Stimulated activated naive B cell treated with anti-CD40 and anti-IgM and Interleukin-4, amounts not matched to agents 10 μg/mL and 1 μg/mL and 100 μg/mL, for 72 hours (primary cell): ENCODE measurements at regions not wholly inside any gene's neighbourhood (a gene's known extent, or its start where the extent isn't known, plus 50 kb on each side); places are given as distances from the start of the nearest gene placed in this dataset.

ENCODE experiments used
- ATAC-seq, 2 donors: fragments of 150-1000 bp; cut with Tn5 transposase; replicated peaks; 2 replicates each; pipeline ENCODE4 v1.10.0; 2021; ENCODE audit warnings: moderate library complexity in 1 of 2
- DNase-seq: peaks from one replicate; pipeline ENCODE4 v3.0.0; 2021
- H3K27ac Mint-ChIP-seq: one replicate; pipeline ENCODE4 v1.8.0; 2022; ENCODE audit warnings: mild to moderate bottlenecking, mixed read lengths
- H3K27me3 Mint-ChIP-seq, 2 donors: one replicate each; pipeline ENCODE4 v1.8.0; 2022; ENCODE audit warnings: mixed read lengths in 2 of 2
- H3K36me3 Mint-ChIP-seq, 2 donors: one replicate each; pipeline ENCODE4 v1.8.0; 2022; ENCODE audit warnings: mixed read lengths in 2 of 2, mild to moderate bottlenecking in 1 of 2
- H3K4me1 Mint-ChIP-seq, 2 donors: one replicate each; pipeline ENCODE4 v1.8.0; 2022; ENCODE audit warnings: mixed read lengths in 2 of 2, mild to moderate bottlenecking in 1 of 2
- H3K4me3 Mint-ChIP-seq, 2 donors: one replicate each; pipeline ENCODE4 v1.8.0; 2022; ENCODE audit warnings: mild to moderate bottlenecking in 2 of 2, mixed read lengths in 2 of 2, moderate library complexity in 1 of 2
- H3K9me3 Mint-ChIP-seq, 2 donors: one replicate each; pipeline ENCODE4 v1.8.0; 2022; ENCODE audit warnings: mixed read lengths in 2 of 2, mild to moderate bottlenecking in 1 of 2

- H3K27ac Mint-ChIP-seq: no peak overlapping the region
- H3K27me3 Mint-ChIP-seq: no peaks in the 10 kb centered on the region
- DNase-seq: no peak
- H3K4me1 Mint-ChIP-seq: no peaks in the 10 kb centered on the region
- peaks cover 0 to 3% of the 10 kb centered on the region in 2 donors for H3K9me3 Mint-ChIP-seq
- no peaks in the 10 kb centered on the region for H3K36me3 Mint-ChIP-seq
- no peak for ATAC-seq
- H3K4me3 Mint-ChIP-seq: no peak overlapping the region
These were observed 258.8 kb downstream of the GLI2 start for GRCh38 chr2:120994301-120994995.

GRCh38 chr2:120995152-120995551 lies 259.5 kb downstream of the GLI2 start:
- Mint-ChIP-seq H3K4me3 (no peak overlapping the region), H3K4me1 (no peaks in the 10 kb centered on the region), H3K27ac (no peak overlapping the region), H3K9me3 (peaks cover 0 to 3% of the 10 kb centered on the region in 2 donors), H3K36me3 (no peaks in the 10 kb centered on the region), H3K27me3 (no peaks in the 10 kb centered on the region)
- DNase-seq (no peak), ATAC-seq (no peak)

GRCh38 chr2:120995656-120996190 lies 260.1 kb downstream of the GLI2 start:
- H3K4me1 Mint-ChIP-seq: no peaks in the 10 kb centered on the region
- no peak for ATAC-seq

GRCh38 chr2:120999377-121000097 lies 263.9 kb downstream of the GLI2 start:
- ATAC-seq (no peak), DNase-seq (no peak)
- no peak overlapping the region for H3K27ac Mint-ChIP-seq
- no peak overlapping the region for H3K4me3 Mint-ChIP-seq
- H3K27me3 Mint-ChIP-seq: no peaks in the 10 kb centered on the region
- H3K4me1 Mint-ChIP-seq: no peaks in the 10 kb centered on the region
- no peaks in the 10 kb centered on the region for H3K36me3 Mint-ChIP-seq
- peaks cover 0 to 3% of the 10 kb centered on the region in 2 donors for H3K9me3 Mint-ChIP-seq

More at GRCh38 chr2:120995656-120996190, 260.1 kb downstream of the GLI2 start:
- Mint-ChIP-seq H3K27ac (no peak overlapping the region), H3K9me3 (peaks cover 0 to 3% of the 10 kb centered on the region in 2 donors), H3K36me3 (no peaks in the 10 kb centered on the region), H3K4me3 (no peak overlapping the region), H3K27me3 (no peaks in the 10 kb centered on the region)
- DNase-seq: no peak

- Mint-ChIP-seq H3K27me3 (peaks cover 0 to 6% of the 10 kb centered on the region in 2 donors), H3K36me3 (no peaks in the 10 kb centered on the region), H3K4me3 (no peak overlapping the region), H3K4me1 (no peaks in the 10 kb centered on the region), H3K9me3 (peaks cover 0 to 3% of the 10 kb centered on the region in 2 donors), H3K27ac (no peak overlapping the region)
- no peak for DNase-seq
- ATAC-seq: no peak
These were observed 265.1 kb downstream of the GLI2 start for GRCh38 chr2:121000804-121001203.

GRCh38 chr2:121001641-121002040 lies 266.0 kb downstream of the GLI2 start:
- H3K36me3 Mint-ChIP-seq: no peaks in the 10 kb centered on the region
- peaks cover 0 to 6% of the 10 kb centered on the region in 2 donors for H3K27me3 Mint-ChIP-seq
- H3K9me3 Mint-ChIP-seq: peaks cover 0 to 3% of the 10 kb centered on the region in 2 donors
- no peak overlapping the region for H3K27ac Mint-ChIP-seq
- no peak overlapping the region for H3K4me3 Mint-ChIP-seq
- no peaks in the 10 kb centered on the region for H3K4me1 Mint-ChIP-seq
- DNase-seq (no peak), ATAC-seq (no peak)

- peaks cover 0 to 3% of the 10 kb centered on the region in 2 donors for H3K9me3 Mint-ChIP-seq
- H3K4me3 Mint-ChIP-seq: no peak overlapping the region
- H3K4me1 Mint-ChIP-seq: no peaks in the 10 kb centered on the region
- peaks cover 0 to 6% of the 10 kb centered on the region in 2 donors for H3K27me3 Mint-ChIP-seq
- no peaks in the 10 kb centered on the region for H3K36me3 Mint-ChIP-seq
- no peak for ATAC-seq
- DNase-seq: no peak
- no peak overlapping the region for H3K27ac Mint-ChIP-seq
These were observed 266.9 kb downstream of the GLI2 start for GRCh38 chr2:121002597-121002996.

- no peaks in the 10 kb centered on the region for H3K4me1 Mint-ChIP-seq
- ATAC-seq (no peak), DNase-seq (no peak)
- no peak overlapping the region for H3K4me3 Mint-ChIP-seq
- peaks cover 0 to 6% of the 10 kb centered on the region in 2 donors for H3K9me3 Mint-ChIP-seq
- H3K27ac Mint-ChIP-seq: no peak overlapping the region
- no peaks in the 10 kb centered on the region for H3K36me3 Mint-ChIP-seq
- H3K27me3 Mint-ChIP-seq: peaks cover 2 to 6% of the 10 kb centered on the region in 2 donors
These were observed 267.7 kb downstream of the GLI2 start for GRCh38 chr2:121003391-121003790.

GRCh38 chr2:121004359-121004758 lies 268.7 kb downstream of the GLI2 start:
- Mint-ChIP-seq H3K4me3 (no peak overlapping the region), H3K9me3 (peaks cover 0 to 6% of the 10 kb centered on the region in 2 donors), H3K27me3 (peaks cover 11 to 12% of the 10 kb centered on the region in 2 donors), H3K36me3 (no peaks in the 10 kb centered on the region), H3K4me1 (no peaks in the 10 kb centered on the region), H3K27ac (no peak overlapping the region)
- ATAC-seq: no peak
- no peak for DNase-seq

GRCh38 chr2:121004950-121005349 lies 269.3 kb downstream of the GLI2 start:
- DNase-seq: no peak

GRCh38 chr2:121005453-121005852 lies 269.8 kb downstream of the GLI2 start:
- H3K4me3 Mint-ChIP-seq: no peak overlapping the region
- no peaks in the 10 kb centered on the region for H3K4me1 Mint-ChIP-seq
- ATAC-seq: no peak
- no peaks in the 10 kb centered on the region for H3K36me3 Mint-ChIP-seq
- peaks cover 11 to 16% of the 10 kb centered on the region in 2 donors for H3K27me3 Mint-ChIP-seq
- no peak overlapping the region for H3K27ac Mint-ChIP-seq
- H3K9me3 Mint-ChIP-seq: peaks cover 0 to 6% of the 10 kb centered on the region in 2 donors
- no peak for DNase-seq

More at GRCh38 chr2:121004950-121005349, 269.3 kb downstream of the GLI2 start:
- Mint-ChIP-seq H3K4me3 (no peak overlapping the region), H3K4me1 (no peaks in the 10 kb centered on the region), H3K27ac (no peak overlapping the region), H3K36me3 (no peaks in the 10 kb centered on the region), H3K27me3 (peaks cover 11 to 16% of the 10 kb centered on the region in 2 donors), H3K9me3 (peaks cover 0 to 6% of the 10 kb centered on the region in 2 donors)
- ATAC-seq: no peak

- H3K9me3 Mint-ChIP-seq: peaks cover 5 to 6% of the 10 kb centered on the region in 2 donors
- no peak overlapping the region for H3K4me3 Mint-ChIP-seq
- DNase-seq: no peak
- no peaks in the 10 kb centered on the region for H3K4me1 Mint-ChIP-seq
- H3K27me3 Mint-ChIP-seq: peaks cover 11 to 16% of the 10 kb centered on the region in 2 donors
- no peak overlapping the region for H3K27ac Mint-ChIP-seq
- H3K36me3 Mint-ChIP-seq: no peaks in the 10 kb centered on the region
- no peak for ATAC-seq
These were observed 271.2 kb downstream of the GLI2 start for GRCh38 chr2:121006743-121007489.

GRCh38 chr2:121007490-121007853 lies 271.8 kb downstream of the GLI2 start:
- no peak overlapping the region for H3K4me3 Mint-ChIP-seq
- no peaks in the 10 kb centered on the region for H3K36me3 Mint-ChIP-seq
- no peak for DNase-seq
- no peak overlapping the region for H3K27ac Mint-ChIP-seq
- ATAC-seq: no peak
- H3K9me3 Mint-ChIP-seq: peaks cover 5 to 6% of the 10 kb centered on the region in 2 donors
- H3K4me1 Mint-ChIP-seq: no peaks in the 10 kb centered on the region
- peaks cover 11 to 16% of the 10 kb centered on the region in 2 donors for H3K27me3 Mint-ChIP-seq

GRCh38 chr2:121008975-121009374 lies 273.3 kb downstream of the GLI2 start:
- no peak for ATAC-seq
- DNase-seq: no peak
- peaks cover 11 to 16% of the 10 kb centered on the region in 2 donors for H3K27me3 Mint-ChIP-seq
- no peak overlapping the region for H3K27ac Mint-ChIP-seq
- H3K36me3 Mint-ChIP-seq: no peaks in the 10 kb centered on the region
- no peak overlapping the region for H3K4me3 Mint-ChIP-seq
- H3K9me3 Mint-ChIP-seq: peaks cover 5 to 8% of the 10 kb centered on the region in 2 donors
- H3K4me1 Mint-ChIP-seq: no peaks in the 10 kb centered on the region
